Thyroid gland (tissue), 4 donors: ENCODE measurements at regions not wholly inside any gene's neighbourhood (a gene's known extent, or its start where the extent isn't known, plus 50 kb on each side); places are given as distances from the start of the nearest gene placed in this dataset.

Experiments used
- CTCF ChIP-seq, 6 experiments: fragments of 200-600 bp in 3 of 6; fragments of 450-650 bp in 3 of 6; sonication (generic) in 3 of 6; IDR thresholded peaks; one replicate each; pipeline ENCODE4 v1.5.1; 2016 to 2019; ENCODE audit warnings: antibody characterized with exemption in 6 of 6, mild to moderate bottlenecking in 2 of 6, inconsistent platforms in 1 of 6, moderate library complexity in 1 of 6
- POLR2A ChIP-seq, 2 donors: fragments of 450-650 bp; IDR thresholded peaks; one replicate each; pipeline ENCODE4 v1.6.1; 2017; ENCODE audit warnings: antibody characterized with exemption in 2 of 2, mild to moderate bottlenecking in 2 of 2, moderate library complexity in 1 of 2

- no peak for TF ChIP-seq CTCF (IDR thresholded peaks at IDR 0.05)
- TF ChIP-seq POLR2A (IDR thresholded peaks at IDR 0.05), result no peak
Observed at GRCh38 chr9:113665756-113666155, 202.2 kb downstream of the RGS3 start.
